ENCODE measurements at regions not wholly inside any gene's neighbourhood (a gene's known extent, or its start where the extent isn't known, plus 50 kb on each side); places are given as distances from the start of the nearest gene placed in this dataset.

GRCh38 chr3:40801284-40801741, 276.6 kb downstream of the ZNF621 start:
- Histone ChIP-seq H3K36me3 (ENCODE audit: control insufficient read depth in 1 of 2, insufficient read depth in 2 of 2, low read length in 2 of 2) (no peaks in the 10 kb centered on the region), H3K18ac (ENCODE audit: low read length) (no peak overlapping the region), H3K9ac (ENCODE audit: low read length) (no peak overlapping the region), H2BK5ac (ENCODE audit: low read depth, low read length, poor library complexity) (no peak overlapping the region), H4K12ac (ENCODE audit: low read depth, low read length) (no peak overlapping the region), H3K4ac (ENCODE audit: low read depth, low read length) (no peak overlapping the region), H3K4me3 (ENCODE audit: low read depth, low read length) (no peak overlapping the region), H3K4me2 (ENCODE audit: low read length) (no peak overlapping the region), H3K14ac (ENCODE audit: low read length) (no peak overlapping the region), H3K79me2 (ENCODE audit: control insufficient read depth, insufficient read depth, low read length, poor library complexity) (no peaks in the 10 kb centered on the region), H4K91ac (ENCODE audit: low read depth, low read length) (no peak overlapping the region), H2BK120ac (ENCODE audit: insufficient read depth, low read length, poor library complexity) (no peak overlapping the region), H2AFZ (ENCODE audit: insufficient read depth, low read length, poor library complexity) (no peak overlapping the region), H3K23ac (ENCODE audit: low read length) (no peak overlapping the region), H3K4me1 (ENCODE audit: control insufficient read depth in 1 of 2, insufficient read depth in 2 of 2, low read length in 2 of 2) (peaks cover 2% of the 10 kb centered on the region in 2 experiments), H4K8ac (ENCODE audit: low read depth, low read length) (no peak overlapping the region), H3K27ac (ENCODE audit: low read depth, low read length) (no peak overlapping the region), H3K9me3 (ENCODE audit: insufficient read depth, low read depth, low read length) (no peaks in the 10 kb centered on the region), H3K27me3 (ENCODE audit: insufficient read depth, low read length) (no peaks in the 10 kb centered on the region), H3K79me1 (ENCODE audit: low read length) (no peaks in the 10 kb centered on the region), H2AK5ac (ENCODE audit: low read length) (no peak overlapping the region), H2BK12ac (ENCODE audit: low read length) (no peak overlapping the region)
- DNase-seq = no peak
- no CpG with 5 or more reads among the region's 4 CpGs for WGBS (ENCODE audit: extremely low coverage, insufficient coverage, insufficient read length)

- Histone ChIP-seq H3K9me3 (ENCODE audit: insufficient read depth, low read depth, low read length) (no peaks in the 10 kb centered on the region), H3K23ac (ENCODE audit: low read length) (no peak overlapping the region), H4K8ac (ENCODE audit: low read depth, low read length) (no peak overlapping the region), H3K4ac (ENCODE audit: low read depth, low read length) (no peak overlapping the region), H3K4me2 (ENCODE audit: low read length) (no peak overlapping the region), H3K27me3 (ENCODE audit: insufficient read depth, low read length) (no peaks in the 10 kb centered on the region), H3K79me1 (ENCODE audit: low read length) (no peaks in the 10 kb centered on the region), H3K14ac (ENCODE audit: low read length) (no peak overlapping the region), H3K4me1 (ENCODE audit: control insufficient read depth in 1 of 2, insufficient read depth in 2 of 2, low read length in 2 of 2) (peaks cover 2% of the 10 kb centered on the region in 2 experiments), H2BK5ac (ENCODE audit: low read depth, low read length, poor library complexity) (no peak overlapping the region), H4K12ac (ENCODE audit: low read depth, low read length) (no peak overlapping the region), H3K79me2 (ENCODE audit: control insufficient read depth, insufficient read depth, low read length, poor library complexity) (no peaks in the 10 kb centered on the region), H2BK120ac (ENCODE audit: insufficient read depth, low read length, poor library complexity) (no peak overlapping the region), H4K91ac (ENCODE audit: low read depth, low read length) (no peak overlapping the region), H3K27ac (ENCODE audit: low read depth, low read length) (no peak overlapping the region), H2AK5ac (ENCODE audit: low read length) (no peak overlapping the region), H2AFZ (ENCODE audit: insufficient read depth, low read length, poor library complexity) (no peak overlapping the region), H3K18ac (ENCODE audit: low read length) (no peak overlapping the region), H2BK12ac (ENCODE audit: low read length) (no peak overlapping the region), H3K36me3 (ENCODE audit: control insufficient read depth in 1 of 2, insufficient read depth in 2 of 2, low read length in 2 of 2) (no peaks in the 10 kb centered on the region), H3K9ac (ENCODE audit: low read length) (no peak overlapping the region), H3K4me3 (ENCODE audit: low read depth, low read length) (no peak overlapping the region)
- WGBS (ENCODE audit: extremely low coverage, insufficient coverage, insufficient read length) = no CpG with 5 or more reads among the region's 2 CpGs
- no peak for DNase-seq
Observed at GRCh38 chr3:40803311-40803710, 278.6 kb downstream of the ZNF621 start.

GRCh38 chr3:40805456-40805855, 280.7 kb downstream of the ZNF621 start:
- Histone ChIP-seq H3K4me3 (ENCODE audit: low read depth, low read length) (no peak overlapping the region), H3K18ac (ENCODE audit: low read length) (no peak overlapping the region), H3K79me2 (ENCODE audit: control insufficient read depth, insufficient read depth, low read length, poor library complexity) (no peaks in the 10 kb centered on the region), H3K27ac (ENCODE audit: low read depth, low read length) (no peak overlapping the region), H3K79me1 (ENCODE audit: low read length) (no peaks in the 10 kb centered on the region), H3K9ac (ENCODE audit: low read length) (no peak overlapping the region), H2BK5ac (ENCODE audit: low read depth, low read length, poor library complexity) (no peak overlapping the region), H3K4me2 (ENCODE audit: low read length) (no peak overlapping the region), H2BK120ac (ENCODE audit: insufficient read depth, low read length, poor library complexity) (no peak overlapping the region), H3K36me3 (ENCODE audit: control insufficient read depth in 1 of 2, insufficient read depth in 2 of 2, low read length in 2 of 2) (no peaks in the 10 kb centered on the region), H3K14ac (ENCODE audit: low read length) (no peak overlapping the region), H3K9me3 (ENCODE audit: insufficient read depth, low read depth, low read length) (no peaks in the 10 kb centered on the region), H3K4me1 (ENCODE audit: control insufficient read depth in 1 of 2, insufficient read depth in 2 of 2, low read length in 2 of 2) (no peaks in the 10 kb centered on the region), H4K91ac (ENCODE audit: low read depth, low read length) (no peak overlapping the region), H3K4ac (ENCODE audit: low read depth, low read length) (no peak overlapping the region), H3K27me3 (ENCODE audit: insufficient read depth, low read length) (no peaks in the 10 kb centered on the region), H4K12ac (ENCODE audit: low read depth, low read length) (no peak overlapping the region), H2AFZ (ENCODE audit: insufficient read depth, low read length, poor library complexity) (no peak overlapping the region), H2BK12ac (ENCODE audit: low read length) (no peak overlapping the region), H2AK5ac (ENCODE audit: low read length) (no peak overlapping the region), H3K23ac (ENCODE audit: low read length) (no peak overlapping the region), H4K8ac (ENCODE audit: low read depth, low read length) (no peak overlapping the region)
- no peak for DNase-seq
- WGBS (ENCODE audit: extremely low coverage, insufficient coverage, insufficient read length) = no CpG with 5 or more reads among the region's 2 CpGs

- Histone ChIP-seq H3K79me2 (ENCODE audit: control insufficient read depth, insufficient read depth, low read length, poor library complexity) (no peaks in the 10 kb centered on the region), H3K4me3 (ENCODE audit: low read depth, low read length) (no peak overlapping the region)
Observed at GRCh38 chr3:40810813-40811212, 286.1 kb downstream of the ZNF621 start.

More at GRCh38 chr3:40810813-40811212, 286.1 kb downstream of the ZNF621 start:
- no peak overlapping the region for H3K23ac ChIP-seq (ENCODE audit: low read length)
- H3K9me3 ChIP-seq (ENCODE audit: insufficient read depth, low read depth, low read length) = no peaks in the 10 kb centered on the region
- no peak overlapping the region for H4K91ac ChIP-seq (ENCODE audit: low read depth, low read length)
- H3K4me2 ChIP-seq (ENCODE audit: low read length) = no peak overlapping the region
- H2AFZ ChIP-seq (ENCODE audit: insufficient read depth, low read length, poor library complexity) = no peak overlapping the region
- H2BK12ac ChIP-seq (ENCODE audit: low read length) = no peak overlapping the region
- no peak overlapping the region for H4K12ac ChIP-seq (ENCODE audit: low read depth, low read length)
- H3K27me3 ChIP-seq (ENCODE audit: insufficient read depth, low read length) = no peaks in the 10 kb centered on the region
- H2BK5ac ChIP-seq (ENCODE audit: low read depth, low read length, poor library complexity) = no peak overlapping the region
- H3K4ac ChIP-seq (ENCODE audit: low read depth, low read length) = no peak overlapping the region
- no peak overlapping the region for H3K9ac ChIP-seq (ENCODE audit: low read length)
- H3K36me3 ChIP-seq (ENCODE audit: control insufficient read depth in 1 of 2, insufficient read depth in 2 of 2, low read length in 2 of 2) = no peaks in the 10 kb centered on the region
- no peak overlapping the region for H3K18ac ChIP-seq (ENCODE audit: low read length)
- no peaks in the 10 kb centered on the region for H3K79me1 ChIP-seq (ENCODE audit: low read length)
- H3K27ac ChIP-seq (ENCODE audit: low read depth, low read length) = no peak overlapping the region
- no peak overlapping the region for H2BK120ac ChIP-seq (ENCODE audit: insufficient read depth, low read length, poor library complexity)
- no peak overlapping the region for H4K8ac ChIP-seq (ENCODE audit: low read depth, low read length)
- DNase-seq = no peak
- no peak overlapping the region for H2AK5ac ChIP-seq (ENCODE audit: low read length)
- H3K4me1 ChIP-seq (ENCODE audit: control insufficient read depth in 1 of 2, insufficient read depth in 2 of 2, low read length in 2 of 2) = no peaks in the 10 kb centered on the region
- H3K14ac ChIP-seq (ENCODE audit: low read length) = no peak overlapping the region

Data from trophoblast cell (in vitro differentiated cells and primary cell).